SK-N-DZ (cell line): ENCODE measurements at regions not wholly inside any gene's neighbourhood (a gene's known extent, or its start where the extent isn't known, plus 50 kb on each side); places are given as distances from the start of the nearest gene placed in this dataset.
"Not testable (repeated sequence)": the region's sequence is repeated elsewhere in the genome, so short reads cannot be mapped to it uniquely, and the experiment has no call there.

Experiments used
- DNase-seq: peaks from one replicate; pipeline ENCODE4 v3.0.0-alpha.2; 2015; ENCODE audit warnings: low spot score

DNA sequence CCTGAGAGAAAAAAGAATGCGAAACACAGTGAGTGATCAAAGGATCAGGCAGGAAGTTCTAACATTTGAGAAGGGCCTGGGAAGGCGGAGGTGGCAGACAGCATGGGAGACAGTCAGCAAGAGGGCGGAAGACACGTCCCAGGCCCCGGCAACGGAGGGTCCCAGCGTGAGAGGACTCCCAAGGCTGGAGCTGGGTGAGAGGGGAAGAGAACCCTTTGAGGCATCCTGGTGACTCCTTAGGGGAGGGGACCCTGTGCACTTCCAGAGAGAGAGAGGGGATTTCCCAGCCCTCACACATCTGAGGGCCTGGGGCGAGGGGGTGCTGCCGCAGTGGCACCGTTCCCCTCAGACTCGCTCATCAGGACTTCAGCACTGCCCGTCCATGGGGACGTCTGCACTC lies 133.4 kb downstream of the RTP5 start:
- DNase-seq: no peak

- DNase-seq: no peak
Measured at GRCh38 chr2:242004223-242004901, 134.8 kb downstream of the RTP5 start.

- no peak for DNase-seq
Measured at GRCh38 chr2:242004902-242005230, 135.3 kb downstream of the RTP5 start.

GRCh38 chr2:242006091-242006634 lies 136.6 kb downstream of the RTP5 start:
- not testable (repeated sequence) for DNase-seq

DNA sequence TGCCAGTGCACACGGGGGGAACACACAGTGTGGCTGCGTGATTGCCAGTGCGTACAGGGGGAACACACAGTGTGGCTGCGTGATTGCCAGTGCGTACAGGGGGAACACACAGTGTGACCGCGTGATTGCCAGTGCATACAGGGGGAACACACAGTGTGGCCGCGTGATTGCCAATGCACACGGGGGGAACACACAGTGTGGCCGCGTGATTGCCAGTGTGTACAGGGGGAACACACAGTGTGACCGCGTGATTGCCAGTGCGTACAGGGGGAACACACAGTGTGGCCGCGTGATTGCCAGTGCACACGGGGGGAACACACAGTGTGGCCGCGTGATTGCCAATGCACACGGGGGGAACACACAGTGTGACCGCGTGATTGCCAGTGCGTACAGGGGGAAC lies 139.4 kb downstream of the RTP5 start:
- not testable (repeated sequence) for DNase-seq

- DNase-seq: not testable (repeated sequence)
Measured at GRCh38 chr2:242009846-242010245, 140.3 kb downstream of the RTP5 start.

DNA sequence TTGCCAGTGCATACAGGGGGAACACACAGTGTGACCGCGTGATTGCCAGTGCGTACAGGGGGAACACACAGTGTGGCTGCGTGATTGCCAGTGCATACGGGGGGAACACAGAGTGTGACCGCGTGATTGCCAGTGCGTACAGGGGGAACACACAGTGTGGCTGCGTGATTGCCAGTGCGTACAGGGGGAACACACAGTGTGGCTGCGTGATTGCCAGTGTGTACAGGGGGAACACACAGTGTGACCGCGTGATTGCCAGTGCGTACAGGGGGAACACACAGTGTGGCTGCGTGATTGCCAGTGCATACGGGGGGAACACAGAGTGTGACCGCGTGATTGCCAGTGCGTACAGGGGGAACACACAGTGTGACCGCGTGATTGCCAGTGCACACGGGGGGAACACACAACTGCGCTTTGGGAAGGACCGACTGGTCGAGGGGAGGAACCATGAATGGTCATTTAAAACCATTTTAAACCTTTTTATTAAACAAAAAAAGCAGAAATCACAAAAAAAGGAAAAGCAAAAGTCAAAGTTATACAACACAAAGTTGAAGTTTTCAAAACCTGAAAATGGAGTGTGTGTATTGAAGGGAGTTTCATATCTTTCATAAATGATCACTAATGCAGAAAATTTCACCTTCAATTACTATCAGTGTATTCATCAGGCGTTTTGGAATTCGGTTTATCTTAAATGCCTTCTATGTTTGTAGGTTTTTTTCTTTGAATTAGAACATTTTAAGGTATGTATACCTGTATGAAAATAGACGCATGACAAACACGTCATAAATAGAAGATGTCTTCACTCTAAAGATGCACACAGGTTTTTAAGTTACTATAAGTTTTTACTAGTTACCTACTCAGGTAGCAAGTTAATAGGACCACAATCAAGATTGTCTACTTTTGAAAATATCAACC lies 141.0 kb downstream of the RTP5 start:
- DNase-seq: not testable (repeated sequence)

- no peak for DNase-seq
Measured at GRCh38 chr2:242011167-242011513, 141.6 kb downstream of the RTP5 start.

GRCh38 chr2:242011516-242011915 lies 142.0 kb downstream of the RTP5 start:
- DNase-seq: no peak

DNA sequence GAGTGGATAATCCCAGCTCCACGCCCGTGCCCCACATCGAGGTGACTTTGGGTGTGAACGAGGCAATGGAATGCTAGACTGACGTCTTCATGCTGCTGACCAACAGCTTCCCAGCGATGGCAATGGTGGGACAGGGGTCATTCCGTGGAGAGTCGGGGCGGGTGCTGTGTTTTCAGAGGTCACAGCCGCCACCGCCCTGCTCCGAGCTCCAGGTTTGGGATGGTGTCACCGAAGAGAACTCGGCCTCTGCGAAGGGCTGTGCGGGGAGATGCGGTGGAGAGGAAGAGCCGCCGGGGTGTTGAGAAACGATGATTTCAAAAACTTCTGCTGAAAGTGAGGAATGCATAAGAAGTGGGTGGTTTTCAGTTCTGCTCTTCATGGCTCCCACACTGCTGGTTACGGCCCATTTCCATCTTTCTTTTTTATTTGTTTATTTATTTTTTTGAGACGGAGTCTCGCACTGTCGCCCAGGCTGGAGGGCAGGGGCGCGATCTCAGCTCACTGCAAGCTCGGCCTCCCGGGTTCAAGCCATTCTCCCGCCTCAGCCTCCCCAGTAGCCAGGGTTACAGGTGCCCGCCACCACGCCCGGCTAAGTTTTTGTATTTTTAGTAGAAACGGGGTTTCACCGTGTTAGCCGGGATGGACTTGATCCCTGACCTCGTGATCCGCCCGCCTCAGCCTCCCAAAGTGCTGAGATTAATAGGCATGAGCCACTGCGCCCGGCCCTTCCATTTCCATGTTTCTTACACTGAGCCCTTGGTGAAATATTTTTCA lies 142.6 kb downstream of the RTP5 start:
- no peak for DNase-seq

DNA sequence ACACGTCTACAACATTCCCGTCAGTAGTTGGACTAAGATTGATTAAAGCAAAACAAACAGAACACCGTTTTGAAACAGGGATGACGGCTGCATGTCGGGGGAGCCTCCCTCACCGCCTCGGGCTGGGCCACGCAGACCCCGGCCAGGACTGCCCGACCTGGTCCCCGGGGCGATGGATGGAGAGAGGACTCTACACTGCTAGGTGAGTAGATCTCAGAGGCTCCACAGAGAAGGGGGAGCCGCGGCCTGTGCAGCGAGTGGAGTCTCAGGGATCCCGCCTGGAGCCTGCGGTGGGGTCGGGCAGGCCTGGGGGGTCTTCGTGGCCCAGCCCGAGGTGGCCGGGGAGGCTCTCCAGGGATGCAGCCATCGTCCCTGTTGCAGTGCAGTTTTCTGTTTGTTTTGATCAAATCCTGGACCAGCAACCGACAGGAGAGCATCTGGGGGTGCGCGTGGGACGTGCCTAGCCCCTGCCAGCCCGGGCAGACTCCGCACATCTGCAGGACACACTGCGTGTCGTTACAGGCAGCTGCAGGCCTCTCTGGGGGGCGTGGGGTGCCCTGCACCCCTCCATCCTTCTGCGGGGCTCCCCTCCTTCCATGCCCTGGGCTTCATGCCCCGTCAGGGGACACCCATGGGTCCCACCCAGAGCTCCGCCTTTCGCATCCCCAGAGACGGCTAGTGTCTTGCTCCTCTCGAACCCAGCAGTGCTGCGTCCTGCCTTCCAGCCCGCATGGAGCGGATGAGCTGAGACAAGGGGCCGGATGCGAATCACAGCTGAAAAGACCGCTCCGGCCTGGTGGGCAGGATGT lies 143.6 kb downstream of the RTP5 start:
- no peak for DNase-seq

DNA sequence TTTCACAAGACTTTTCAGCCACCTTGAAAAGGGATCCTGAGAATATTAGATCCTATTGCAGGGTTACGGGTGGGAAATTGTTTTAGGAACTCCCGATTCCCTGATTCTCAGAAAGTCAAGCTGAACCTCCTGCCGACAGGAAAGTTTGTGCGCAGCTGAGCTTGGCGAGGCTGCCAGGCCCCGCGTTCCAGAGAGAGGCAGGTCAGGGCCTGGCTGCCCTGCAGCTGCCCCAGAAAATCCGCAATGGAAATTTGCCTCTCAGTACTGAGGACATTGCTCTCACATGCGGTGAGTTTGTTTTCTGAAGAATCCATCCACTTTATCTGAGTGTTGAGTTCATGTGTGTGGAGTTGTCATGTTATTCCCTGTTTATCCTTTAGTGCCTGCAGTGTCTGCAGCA lies 144.2 kb downstream of the RTP5 start:
- DNase-seq: no peak

DNA sequence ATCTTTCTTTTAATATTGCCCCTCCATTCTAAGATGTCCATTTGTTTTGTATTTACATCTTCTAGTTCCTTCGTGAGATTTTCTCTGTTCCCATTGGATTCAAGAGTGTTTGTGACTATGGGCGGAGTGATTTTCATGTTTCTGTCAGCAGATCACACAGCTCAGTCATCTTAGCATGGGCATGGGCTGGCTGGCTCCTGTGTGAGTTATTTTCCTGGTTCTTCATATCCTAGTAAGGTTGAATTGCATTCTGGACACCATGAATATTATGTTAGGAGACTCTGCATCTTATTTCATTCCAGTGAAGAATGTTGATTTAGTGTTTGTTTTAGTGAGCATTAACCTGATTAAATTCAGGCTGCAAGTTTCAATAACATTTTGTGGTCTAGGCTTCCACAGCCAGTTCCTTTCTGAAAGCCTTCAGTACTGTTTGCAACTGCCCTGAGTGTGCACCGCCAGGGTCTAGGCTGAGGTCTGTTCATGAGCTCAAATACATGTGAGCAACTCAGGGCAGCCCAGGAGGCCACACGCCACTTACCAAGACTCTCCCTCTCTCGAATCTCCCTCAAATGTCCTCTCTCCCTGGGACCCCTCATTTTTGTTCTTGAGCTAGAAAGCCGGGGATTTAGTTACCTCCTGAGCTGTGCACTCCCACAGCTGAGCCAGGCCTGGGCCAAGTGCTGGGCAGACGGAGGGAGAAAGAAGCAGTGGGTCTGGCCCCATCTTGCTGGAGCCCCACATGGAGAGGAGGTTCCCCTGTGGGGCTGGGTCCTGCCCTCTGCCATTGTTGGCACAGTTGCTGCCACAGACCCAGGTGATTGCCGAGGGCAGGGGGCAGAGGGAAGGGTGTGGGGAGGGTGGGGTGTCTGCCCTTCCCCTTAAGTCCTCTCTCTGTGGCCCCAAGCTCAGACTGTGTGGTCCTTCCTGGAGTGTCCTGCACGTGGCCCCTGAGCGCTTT lies 145.9 kb downstream of the RTP5 start:
- DNase-seq: no peak

- DNase-seq: no peak
Measured at GRCh38 chr2:242017086-242017485, 147.6 kb downstream of the RTP5 start.

DNA sequence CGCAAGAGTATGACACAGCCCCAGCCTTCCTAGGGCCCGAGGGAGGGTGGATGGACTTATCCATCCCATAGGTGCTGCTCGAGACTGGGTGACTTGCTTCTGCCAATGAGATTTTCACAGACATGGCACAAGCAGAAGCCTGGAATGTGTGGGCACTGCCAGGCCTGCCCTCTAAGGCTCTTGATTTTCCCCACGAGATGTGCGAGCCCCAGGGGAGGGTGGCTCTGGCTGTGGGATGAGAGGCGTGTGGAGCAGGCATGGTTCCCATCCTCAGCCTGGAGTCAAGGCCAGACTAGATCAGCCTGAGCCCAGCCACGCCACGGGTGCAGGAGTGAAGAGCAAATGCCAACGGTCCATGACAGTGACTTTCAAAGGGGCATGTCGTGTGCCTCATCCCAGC lies 148.9 kb downstream of the RTP5 start:
- not testable (repeated sequence) for DNase-seq

GRCh38 chr2:242019344-242019743 lies 149.8 kb downstream of the RTP5 start:
- no peak for DNase-seq

DNA sequence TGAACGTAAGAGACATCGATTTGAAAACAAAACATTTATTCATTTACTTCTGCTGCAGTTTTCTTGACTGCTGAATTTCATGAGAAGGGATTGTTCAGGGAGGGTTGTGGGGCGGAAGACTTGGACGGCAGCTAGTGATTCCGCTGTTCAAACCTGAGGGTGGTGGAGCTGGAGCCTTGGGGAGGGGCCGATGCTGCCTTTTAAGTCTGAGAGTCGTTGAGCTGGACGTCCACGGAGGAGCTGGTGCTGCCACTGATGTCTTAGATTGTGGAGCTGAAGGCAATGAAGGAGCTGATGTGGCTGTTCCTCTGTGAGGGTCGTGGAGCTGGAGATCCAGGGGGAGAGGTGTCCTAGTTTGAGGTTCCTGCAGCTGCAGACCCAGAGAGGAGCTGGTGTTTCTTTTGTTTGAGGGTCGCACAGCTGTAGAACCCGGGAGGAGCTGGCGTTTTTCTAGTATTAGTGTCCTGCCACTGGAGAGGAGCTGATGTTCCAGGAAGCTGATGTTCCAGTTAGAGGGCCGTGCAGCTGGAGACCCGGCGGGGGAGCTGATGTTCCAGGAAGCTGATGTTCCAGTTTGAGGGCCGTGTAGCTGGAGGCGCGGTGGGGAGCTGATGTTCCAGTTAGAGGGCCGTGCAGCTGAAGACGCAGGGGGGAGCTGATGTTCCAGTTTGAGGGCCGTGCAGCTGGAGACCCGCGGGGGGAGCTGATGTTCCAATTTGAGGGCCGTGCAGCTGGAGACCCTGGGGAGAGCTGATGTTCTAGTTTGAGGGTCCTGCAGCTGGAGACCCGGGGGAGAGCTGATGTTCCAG lies 150.9 kb downstream of the RTP5 start:
- peak; percentile 69 for DNase-seq

DNA sequence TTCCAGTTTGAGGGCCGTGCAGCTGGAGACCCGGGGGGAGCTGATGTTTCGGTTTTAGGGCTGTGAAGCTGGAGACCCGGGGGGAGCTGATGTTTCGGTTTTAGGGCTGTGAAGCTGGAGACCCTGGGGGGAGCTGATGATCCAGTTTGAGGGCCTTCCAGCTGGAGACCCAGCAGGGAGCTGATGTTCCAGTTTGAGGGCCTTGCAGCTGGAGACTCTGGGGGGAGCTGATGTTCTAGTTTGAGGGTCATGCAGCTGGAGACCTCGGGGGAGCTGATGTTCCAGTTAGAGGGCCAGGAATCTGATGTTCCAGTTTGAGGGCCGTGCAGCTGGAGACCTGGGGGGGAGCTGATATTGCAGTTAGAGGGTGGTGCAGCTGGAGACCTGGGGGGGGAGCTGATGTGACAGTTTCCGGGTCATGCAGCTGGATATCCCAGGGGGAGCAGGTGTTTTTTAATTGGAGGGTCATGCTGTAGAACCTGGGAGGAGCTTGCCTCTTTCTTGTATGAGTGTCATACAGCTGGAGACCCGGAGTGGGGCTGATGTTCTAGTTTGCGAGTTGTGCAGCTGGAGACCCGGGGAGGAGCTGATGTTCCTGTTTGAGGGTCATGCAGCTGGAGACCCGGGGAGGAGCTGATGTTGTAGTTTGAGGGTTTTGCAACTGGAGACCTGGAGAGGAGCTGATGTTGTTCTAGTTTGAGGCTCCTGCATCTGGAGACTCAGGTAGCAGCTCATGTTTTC lies 153.2 kb downstream of the RTP5 start:
- no peak for DNase-seq
